Stomach smooth muscle (tissue), 2 donors: ENCODE measurements at regions not wholly inside any gene's neighbourhood (a gene's known extent, or its start where the extent isn't known, plus 50 kb on each side); places are given as distances from the start of the nearest gene placed in this dataset.
"Not testable (repeated sequence)": the region's sequence is repeated elsewhere in the genome, so short reads cannot be mapped to it uniquely, and the experiment has no call there.

Experiments used
- H3K27ac ChIP-seq: one replicate; pipeline ENCODE4 v1.7.0; 2013; ENCODE audit warnings: mild to moderate bottlenecking, low read length, inconsistent platforms
- H3K27me3 ChIP-seq, 2 donors: one replicate each; pipeline ENCODE4 v1.7.0; 2013; ENCODE audit warnings: low read length in 2 of 2; ENCODE audit not compliant: insufficient read depth in 2 of 2, control insufficient read depth in 1 of 2
- H3K36me3 ChIP-seq, 2 donors: one replicate each; pipeline ENCODE4 v1.7.0; 2013; ENCODE audit warnings: low read length in 2 of 2; ENCODE audit not compliant: control insufficient read depth in 2 of 2, insufficient read depth in 2 of 2
- H3K4me1 ChIP-seq: one replicate; pipeline ENCODE4 v1.7.0; 2013; ENCODE audit warnings: low read length; ENCODE audit not compliant: control insufficient read depth, insufficient read depth
- H3K4me3 ChIP-seq, 2 donors: one replicate each; pipeline ENCODE4 v1.7.0; 2013; ENCODE audit warnings: low read length in 2 of 2
- H3K9ac ChIP-seq, 2 donors: one replicate each; pipeline ENCODE4 v1.7.0; 2013; ENCODE audit warnings: low read length in 2 of 2, mild to moderate bottlenecking in 1 of 2
- H3K9me3 ChIP-seq, 2 donors: one replicate each; pipeline ENCODE4 v1.7.0; 2013; ENCODE audit warnings: low read length in 2 of 2; ENCODE audit not compliant: control insufficient read depth in 2 of 2
- donor health status: healthy.
- donor health status: Pancreatic carcinoma.

DNA sequence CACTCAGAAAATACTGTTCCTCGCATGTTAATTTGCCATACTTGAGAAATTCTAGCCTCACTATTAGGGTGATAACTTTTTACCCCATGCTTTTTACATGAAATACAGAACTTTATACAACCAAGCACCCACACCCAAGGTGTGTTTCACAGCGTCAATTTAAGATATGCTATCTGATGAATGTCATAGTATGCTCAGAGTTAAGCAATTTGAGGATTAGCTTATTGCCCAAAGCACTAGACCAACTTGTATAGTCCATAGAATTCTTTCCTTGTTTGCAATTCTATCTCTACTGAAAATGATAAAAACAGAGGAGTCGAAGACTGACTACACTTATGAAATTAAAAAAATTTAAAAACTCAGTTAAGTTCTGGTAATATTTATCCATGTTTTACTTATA, 82.1 kb upstream of the CARMIL1 start:
- Histone ChIP-seq H3K27me3 (no peaks in the 10 kb centered on the region), H3K27ac (no peak overlapping the region), H3K9me3 (no peaks in the 10 kb centered on the region), H3K4me1 (no peaks in the 10 kb centered on the region), H3K36me3 (no peaks in the 10 kb centered on the region), H3K4me3 (no peak overlapping the region), H3K9ac (no peak overlapping the region)

DNA sequence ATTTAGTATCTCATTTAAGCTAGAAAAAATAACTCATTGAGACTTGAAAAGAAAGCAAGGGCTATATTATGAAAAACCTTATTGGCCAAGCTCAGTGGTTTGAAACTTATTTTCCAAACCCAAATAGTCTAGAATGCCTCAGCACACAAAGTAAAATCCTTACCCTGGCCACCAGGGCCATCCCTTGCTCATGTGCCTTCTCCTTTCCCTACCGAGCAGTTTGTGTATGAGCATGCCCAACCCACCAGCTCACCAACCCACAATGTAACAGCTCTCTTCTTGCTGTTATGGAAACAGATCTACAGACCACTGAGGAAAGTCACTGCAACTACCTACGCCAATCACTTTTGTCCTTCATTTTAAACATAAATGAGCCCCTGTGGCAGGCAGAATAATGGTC, 79.6 kb upstream of the CARMIL1 start:
- Histone ChIP-seq H3K4me1 (no peaks in the 10 kb centered on the region), H3K36me3 (no peaks in the 10 kb centered on the region), H3K4me3 (no peak overlapping the region), H3K9me3 (no peaks in the 10 kb centered on the region), H3K27ac (no peak overlapping the region), H3K27me3 (no peaks in the 10 kb centered on the region), H3K9ac (no peak overlapping the region)

DNA sequence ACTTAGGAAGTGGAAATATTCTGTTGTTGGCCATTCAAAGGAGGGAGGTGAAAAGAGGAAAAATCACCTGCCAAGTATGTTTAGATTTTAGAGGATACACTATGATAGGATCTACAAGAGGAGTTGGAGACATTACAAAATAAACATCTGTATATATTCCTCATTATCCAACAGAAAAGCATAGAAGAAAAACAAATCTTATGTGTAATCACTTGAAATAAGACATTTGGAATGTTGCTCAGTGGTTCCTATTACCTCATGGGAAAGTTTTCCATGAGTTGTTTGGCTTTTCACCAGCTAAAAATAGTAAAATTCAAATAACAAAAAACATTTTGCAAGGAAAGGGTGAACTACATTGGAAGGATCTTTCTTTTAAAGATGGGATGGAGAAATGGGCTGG, 76.7 kb upstream of the CARMIL1 start:
- H3K27ac ChIP-seq = no peak overlapping the region
- no peak overlapping the region for H3K9ac ChIP-seq
- no peaks in the 10 kb centered on the region for H3K36me3 ChIP-seq
- H3K9me3 ChIP-seq = peaks cover 0 to 7% of the 10 kb centered on the region in 2 donors
- no peak overlapping the region for H3K4me3 ChIP-seq
- no peaks in the 10 kb centered on the region for H3K27me3 ChIP-seq
- H3K4me1 ChIP-seq = no peaks in the 10 kb centered on the region

DNA sequence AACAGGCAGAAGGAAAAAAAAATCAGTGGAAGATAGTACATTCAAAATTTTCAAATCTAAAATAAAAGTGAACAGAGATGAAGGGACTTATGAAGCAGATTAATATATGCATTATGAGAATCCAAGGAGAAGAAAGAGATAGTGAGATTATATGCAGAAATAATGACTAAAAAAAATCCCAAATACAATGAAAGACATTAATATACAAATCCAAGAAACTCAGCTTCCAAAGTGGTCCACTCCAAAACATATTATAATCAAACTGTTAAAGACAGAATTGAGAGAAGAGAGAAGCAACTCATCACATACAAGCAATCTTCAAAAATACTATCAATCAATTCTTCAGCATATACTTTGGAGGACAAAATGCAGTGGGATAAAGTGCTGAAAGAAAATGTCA, 73.5 kb upstream of the CARMIL1 start:
- Histone ChIP-seq H3K36me3 (no peaks in the 10 kb centered on the region), H3K27ac (no peak overlapping the region), H3K4me1 (no peaks in the 10 kb centered on the region), H3K27me3 (no peaks in the 10 kb centered on the region), H3K9me3 (peaks cover 0 to 7% of the 10 kb centered on the region in 2 donors), H3K4me3 (no peak overlapping the region), H3K9ac (no peak overlapping the region)

DNA sequence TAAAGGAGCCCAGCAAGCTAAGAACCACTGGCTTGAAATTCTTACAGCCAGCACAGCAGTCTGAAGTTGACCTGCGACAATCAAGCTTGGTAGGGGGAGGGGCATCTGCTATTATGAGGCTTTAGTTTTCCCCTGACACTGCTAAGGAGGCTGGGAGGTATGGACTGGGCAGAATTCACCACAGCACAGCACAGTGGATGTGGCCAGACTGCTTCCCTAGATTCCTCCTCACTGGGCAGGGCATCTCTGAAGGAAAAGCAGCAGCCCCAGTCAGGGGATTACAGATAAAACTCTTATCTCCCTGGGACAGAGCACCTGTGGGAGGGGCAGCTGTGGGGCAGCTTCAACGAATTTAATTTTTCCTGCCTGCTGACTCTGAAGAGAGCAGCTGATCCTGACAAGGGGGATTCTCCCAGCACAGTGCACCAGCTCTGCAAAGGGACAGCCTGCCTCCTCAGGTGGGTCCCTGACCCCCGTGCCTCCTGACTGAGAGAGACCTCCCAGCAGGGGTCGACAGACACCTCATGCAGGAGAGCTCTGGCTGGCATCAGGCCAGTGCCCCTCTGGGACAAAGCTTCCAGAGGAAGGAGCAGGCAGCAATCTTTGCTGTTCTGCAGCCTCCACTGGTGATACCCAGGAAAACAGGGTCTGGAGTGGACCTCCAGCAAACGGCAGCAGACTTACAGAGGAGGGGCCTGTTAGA, 71.6 kb upstream of the CARMIL1 start:
- H3K36me3 ChIP-seq, H3K4me3 ChIP-seq, H3K9me3 ChIP-seq, H3K4me1 ChIP-seq, H3K27ac ChIP-seq, H3K27me3 ChIP-seq, H3K9ac ChIP-seq: not testable (repeated sequence)

DNA sequence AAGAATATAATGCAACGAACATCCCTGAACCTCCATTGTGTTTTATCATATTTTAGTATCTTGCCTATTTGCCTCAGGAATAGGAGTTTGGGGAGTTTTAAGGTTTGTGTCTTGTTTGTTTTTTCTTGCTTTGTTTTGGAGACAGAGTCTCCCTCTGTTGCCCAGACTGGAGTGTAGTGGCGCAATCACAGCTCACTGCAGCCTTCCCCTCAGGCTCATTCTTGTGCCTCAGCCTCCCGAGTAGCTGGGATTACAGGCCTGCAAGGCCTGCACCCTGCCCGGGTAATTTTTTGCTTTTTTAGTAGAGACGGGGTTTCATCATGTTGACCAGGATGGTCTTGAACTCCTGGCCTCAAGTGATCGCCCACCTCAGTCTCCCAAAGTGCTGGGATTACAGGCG, 63.3 kb upstream of the CARMIL1 start:
- H3K4me1 ChIP-seq = no peaks in the 10 kb centered on the region
- H3K9ac ChIP-seq = no peak overlapping the region
- H3K27ac ChIP-seq = no peak overlapping the region
- H3K4me3 ChIP-seq = no peak overlapping the region
- no peaks in the 10 kb centered on the region for H3K36me3 ChIP-seq
- no peaks in the 10 kb centered on the region for H3K27me3 ChIP-seq
- no peaks in the 10 kb centered on the region for H3K9me3 ChIP-seq

DNA sequence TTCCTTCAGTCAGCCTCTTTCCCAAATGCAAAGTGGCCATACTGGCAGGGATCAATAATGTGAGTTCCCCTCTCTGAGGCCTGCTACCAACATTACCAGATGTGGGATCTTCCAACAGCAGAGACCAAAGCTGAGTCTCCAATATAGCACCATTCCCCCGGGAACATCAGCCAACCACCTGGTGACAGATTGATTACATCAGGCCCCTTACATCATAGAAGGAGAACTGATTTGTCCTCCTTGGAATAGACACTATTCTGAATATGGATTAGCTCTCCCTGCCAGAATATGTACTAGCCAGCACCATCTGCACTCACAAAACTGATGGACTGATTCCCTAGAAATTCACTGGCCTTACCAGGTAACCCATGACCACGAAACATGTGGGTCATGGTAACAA, 61.9 kb upstream of the CARMIL1 start:
- H3K4me1 ChIP-seq = no peaks in the 10 kb centered on the region
- H3K9me3 ChIP-seq = no peaks in the 10 kb centered on the region
- H3K36me3 ChIP-seq = no peaks in the 10 kb centered on the region
- no peaks in the 10 kb centered on the region for H3K27me3 ChIP-seq
- no peak overlapping the region for H3K27ac ChIP-seq
- H3K9ac ChIP-seq = no peak overlapping the region
- no peak overlapping the region for H3K4me3 ChIP-seq

DNA sequence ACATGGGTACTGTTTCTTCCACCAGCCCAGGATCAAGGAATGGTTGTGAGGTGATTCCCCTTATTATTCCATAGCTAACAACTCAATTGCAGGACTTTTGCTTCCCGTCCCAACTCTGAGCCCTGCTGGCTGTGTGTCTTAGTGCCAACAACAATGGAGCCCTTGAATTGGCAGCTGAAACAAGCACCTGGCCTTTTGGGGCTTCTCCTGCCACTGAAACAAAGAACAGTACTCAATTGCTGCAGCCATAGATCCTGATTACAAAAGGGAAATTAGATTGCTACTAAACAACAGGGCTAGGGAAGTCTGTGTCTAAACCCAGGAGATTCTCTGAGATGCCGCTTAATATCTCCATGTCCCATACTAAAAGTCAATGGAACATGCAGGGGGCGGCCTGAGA, 61.3 kb upstream of the CARMIL1 start:
- Histone ChIP-seq H3K36me3 (no peaks in the 10 kb centered on the region), H3K27me3 (no peaks in the 10 kb centered on the region), H3K27ac (no peak overlapping the region), H3K9ac (no peak overlapping the region), H3K4me1 (no peaks in the 10 kb centered on the region), H3K9me3 (no peaks in the 10 kb centered on the region), H3K4me3 (no peak overlapping the region)

DNA sequence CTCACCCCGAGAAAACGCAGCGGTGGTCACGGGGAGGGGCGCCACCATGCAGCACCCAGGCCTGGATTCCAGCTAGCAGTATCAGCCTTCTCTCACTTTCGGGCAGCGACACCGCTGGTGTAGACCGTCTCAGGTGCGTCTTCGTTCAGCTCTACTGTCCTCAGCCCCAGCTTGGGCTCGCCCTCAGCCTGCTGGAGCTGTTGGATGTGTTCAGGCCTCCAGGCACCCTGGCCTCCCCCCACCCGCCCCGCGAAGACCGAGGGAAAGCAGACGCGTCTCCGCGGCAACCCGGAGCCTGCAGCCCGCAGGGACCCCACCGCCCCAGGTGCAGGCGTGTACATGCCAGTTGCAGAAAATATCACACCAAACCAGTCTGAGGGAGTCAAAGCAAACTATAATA, 60.8 kb upstream of the CARMIL1 start:
- Histone ChIP-seq H3K9ac (no peak overlapping the region), H3K4me3 (no peak overlapping the region), H3K36me3 (no peaks in the 10 kb centered on the region), H3K27ac (no peak overlapping the region), H3K9me3 (no peaks in the 10 kb centered on the region), H3K27me3 (no peaks in the 10 kb centered on the region), H3K4me1 (no peaks in the 10 kb centered on the region)

DNA sequence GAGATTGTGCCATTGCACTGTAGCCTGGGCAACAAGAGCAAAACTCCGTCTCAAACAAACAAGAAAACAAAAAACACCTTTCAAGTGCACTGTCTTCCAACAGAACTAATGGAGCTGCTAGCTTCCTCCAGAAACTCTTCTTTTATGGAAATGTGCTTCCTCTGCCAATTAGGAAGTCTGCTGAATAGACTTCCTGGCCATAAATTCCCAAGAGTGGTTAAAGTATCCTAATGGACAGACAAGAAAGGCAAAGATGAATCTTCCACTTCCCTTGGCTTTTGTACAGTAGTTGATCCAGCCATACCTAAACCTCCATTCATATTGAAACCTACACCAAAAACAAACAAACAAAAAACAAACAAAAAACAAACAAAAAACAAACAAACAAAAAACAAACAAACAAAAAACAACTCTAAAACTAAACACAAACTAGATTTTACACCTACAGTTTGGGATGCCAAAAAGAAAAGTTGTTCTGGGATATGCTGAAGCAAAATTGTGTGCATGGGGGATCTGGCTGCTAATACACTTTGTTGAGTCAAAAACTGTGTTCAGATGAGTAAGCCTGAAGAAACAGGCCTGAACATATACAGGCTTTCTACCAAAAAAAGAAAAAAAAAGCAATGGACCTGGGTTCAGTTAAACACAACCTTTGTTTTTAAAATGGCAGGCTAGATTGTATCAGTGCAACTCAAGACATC, 59.8 kb upstream of the CARMIL1 start:
- H3K27me3 ChIP-seq = no peaks in the 10 kb centered on the region
- no peaks in the 10 kb centered on the region for H3K4me1 ChIP-seq
- H3K36me3 ChIP-seq = no peaks in the 10 kb centered on the region
- no peak overlapping the region for H3K27ac ChIP-seq
- H3K4me3 ChIP-seq = no peak overlapping the region
- no peak overlapping the region for H3K9ac ChIP-seq
- no peaks in the 10 kb centered on the region for H3K9me3 ChIP-seq

DNA sequence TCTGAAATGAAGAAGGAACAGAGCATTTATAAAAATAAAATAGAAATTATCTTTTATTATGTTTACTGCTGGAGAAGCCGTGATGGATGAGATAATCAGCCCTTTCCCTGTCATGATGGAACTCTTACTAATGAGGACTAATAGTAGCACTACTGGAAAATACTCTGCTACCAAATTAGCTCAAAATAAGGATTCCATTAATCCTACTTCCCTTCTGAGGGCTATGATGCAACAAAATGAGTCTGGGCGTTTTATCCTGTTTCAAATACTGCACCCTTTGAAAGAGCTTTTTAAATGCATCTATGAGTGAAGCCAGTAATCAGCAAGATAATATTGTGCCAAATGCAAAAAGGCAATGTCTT, 59.3 kb upstream of the CARMIL1 start:
- Histone ChIP-seq H3K27me3 (no peaks in the 10 kb centered on the region), H3K36me3 (no peaks in the 10 kb centered on the region), H3K4me1 (no peaks in the 10 kb centered on the region), H3K9me3 (no peaks in the 10 kb centered on the region), H3K27ac (no peak overlapping the region), H3K9ac (no peak overlapping the region), H3K4me3 (no peak overlapping the region)
